ENCODE measurements at regions not wholly inside any gene's neighbourhood (a gene's known extent, or its start where the extent isn't known, plus 50 kb on each side); places are given as distances from the start of the nearest gene placed in this dataset.
"Not testable (repeated sequence)": the region's sequence is repeated elsewhere in the genome, so short reads cannot be mapped to it uniquely, and the experiment has no call there.

DNA sequence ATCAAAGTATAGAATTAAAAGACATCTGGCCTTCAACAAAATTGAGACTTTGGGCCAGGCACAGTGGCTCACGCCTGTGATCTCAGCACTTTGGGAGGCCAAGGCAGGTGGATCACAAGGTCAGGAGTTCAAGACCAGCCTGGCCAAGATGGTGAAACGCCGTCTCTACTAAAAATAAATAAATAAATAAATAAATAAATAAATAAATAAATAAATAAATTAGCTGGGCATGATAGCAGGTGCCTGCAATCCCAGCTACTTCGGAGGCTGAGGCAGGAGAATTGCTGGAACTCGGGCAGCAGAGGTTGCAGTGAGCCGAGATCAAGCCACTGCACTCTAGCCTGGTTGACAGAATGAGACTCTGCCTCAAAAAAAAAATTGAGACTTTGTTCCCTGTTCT is 225.7 kb downstream of the CENPC start:
- TF ChIP-seq, protein P1, sequence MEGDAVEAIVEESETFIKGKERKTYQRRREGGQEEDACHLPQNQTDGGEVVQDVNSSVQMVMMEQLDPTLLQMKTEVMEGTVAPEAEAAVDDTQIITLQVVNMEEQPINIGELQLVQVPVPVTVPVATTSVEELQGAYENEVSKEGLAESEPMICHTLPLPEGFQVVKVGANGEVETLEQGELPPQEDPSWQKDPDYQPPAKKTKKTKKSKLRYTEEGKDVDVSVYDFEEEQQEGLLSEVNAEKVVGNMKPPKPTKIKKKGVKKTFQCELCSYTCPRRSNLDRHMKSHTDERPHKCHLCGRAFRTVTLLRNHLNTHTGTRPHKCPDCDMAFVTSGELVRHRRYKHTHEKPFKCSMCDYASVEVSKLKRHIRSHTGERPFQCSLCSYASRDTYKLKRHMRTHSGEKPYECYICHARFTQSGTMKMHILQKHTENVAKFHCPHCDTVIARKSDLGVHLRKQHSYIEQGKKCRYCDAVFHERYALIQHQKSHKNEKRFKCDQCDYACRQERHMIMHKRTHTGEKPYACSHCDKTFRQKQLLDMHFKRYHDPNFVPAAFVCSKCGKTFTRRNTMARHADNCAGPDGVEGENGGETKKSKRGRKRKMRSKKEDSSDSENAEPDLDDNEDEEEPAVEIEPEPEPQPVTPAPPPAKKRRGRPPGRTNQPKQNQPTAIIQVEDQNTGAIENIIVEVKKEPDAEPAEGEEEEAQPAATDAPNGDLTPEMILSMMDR (IDR thresholded peaks at IDR 0.05 in 8 of 11, conservative IDR thresholded peaks at IDR 0.05 in 3 of 11), result not testable (repeated sequence)
- not testable (repeated sequence) for TF ChIP-seq POLR2A, POLR2AphosphoS5 (IDR thresholded peaks at IDR 0.05)
